ENCODE measurements at regions not wholly inside any gene's neighbourhood (a gene's known extent, or its start where the extent isn't known, plus 50 kb on each side); places are given as distances from the start of the nearest gene placed in this dataset.
A peak's percentile ranks its signal among the peaks of the same experiment; 100 is the strongest.

DNA sequence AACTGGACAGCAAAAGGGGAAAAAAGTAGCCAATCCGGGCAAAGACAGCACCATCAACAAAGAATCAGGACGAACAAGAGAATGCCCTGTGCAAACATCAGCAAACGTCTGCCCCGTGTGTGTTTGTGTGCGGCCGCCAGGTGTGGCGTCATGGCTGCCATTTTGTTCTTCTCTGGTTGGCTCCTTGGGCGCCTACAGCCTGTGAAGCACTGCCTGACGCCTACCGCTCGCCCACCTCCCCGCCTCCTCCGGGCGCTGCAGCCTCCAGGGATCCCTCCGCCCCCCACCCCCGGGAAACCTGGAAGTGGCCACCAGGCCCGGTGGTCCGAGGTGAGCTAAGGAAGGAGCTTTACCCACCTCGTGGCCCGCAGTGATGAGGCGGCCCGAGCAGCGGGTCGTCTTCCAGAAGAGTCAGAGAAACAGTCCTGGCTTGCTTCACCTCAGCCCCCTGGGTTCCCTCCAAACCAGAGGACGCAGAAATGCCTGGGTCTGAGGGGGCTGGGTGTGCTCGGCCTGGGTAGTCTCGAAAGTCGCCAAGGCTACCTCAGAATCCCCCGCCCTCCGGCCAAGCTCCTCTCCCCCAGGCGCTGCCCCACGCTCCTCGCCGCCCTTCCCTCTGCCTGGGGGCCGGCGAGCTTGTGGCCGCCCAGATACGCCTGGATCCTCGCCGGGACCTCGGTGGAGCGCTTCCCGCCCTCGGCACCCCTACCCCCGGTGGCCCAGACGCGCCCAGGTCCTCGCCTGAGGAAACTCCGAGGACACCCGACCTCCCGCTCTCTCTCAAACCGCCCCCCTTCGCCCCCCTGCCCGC, 61.8 kb upstream of the IL6 start:
- H3K9me3 Mint-ChIP-seq, result peaks cover 0 to 12% (median 0%) of the 10 kb centered on the region in 7 donors
- no peaks in the 10 kb centered on the region for H3K9me3 ChIP-seq (replicated peaks in 1 of 2; ENCODE audit: control insufficient read depth in 1 of 2, insufficient read depth in 1 of 2, low read length in 2 of 2)
- H3K27me3 ChIP-seq (ENCODE audit: control insufficient read depth in 2 of 2, insufficient read depth in 2 of 2, low read length in 2 of 2), result no peaks in the 10 kb centered on the region
- no peak for TF ChIP-seq CTCF (IDR thresholded peaks at IDR 0.05)
- H3K27me3 Mint-ChIP-seq (ENCODE audit: low read depth in 3 of 3), result peaks cover 1 to 8% (median 3%) of the 10 kb centered on the region in 3 donors
- H3K27ac ChIP-seq (ENCODE audit: low read depth in 1 of 2, low read length in 2 of 2), result no peak overlapping the region
- H4K20me1 ChIP-seq (ENCODE audit: insufficient read depth, low read length), result no peaks in the 10 kb centered on the region
- H3K4me1 Mint-ChIP-seq, result peaks cover 51% of the 10 kb centered on the region
- intact Hi-C loops (cut with micrococcal nuclease), result loop anchor here (5.0 to 10.0 kb wide), 2 partner anchors 60 to 93 kb away; partner anchors contain the start of gene IL6 (in 2 of the 2)
- no peak for DNase-seq
- H3K4me2 ChIP-seq (replicated peaks; ENCODE audit: extremely low read depth, low read length, poor library complexity, severe bottlenecking), result no peak overlapping the region
- 98% methylated on average over 27 of the region's 54 CpGs for WGBS (ENCODE audit: insufficient coverage)
- H3K9ac ChIP-seq (ENCODE audit: insufficient read depth, low read length, poor library complexity, severe bottlenecking), result no peak overlapping the region
- H3K4me3 Mint-ChIP-seq, result no peak overlapping the region
- H3K36me3 ChIP-seq (replicated peaks in 1 of 2; ENCODE audit: control insufficient read depth in 1 of 2, insufficient read depth in 2 of 2, low read length in 2 of 2), result no peaks in the 10 kb centered on the region
- no peaks in the 10 kb centered on the region for H3K36me3 Mint-ChIP-seq
- no peak overlapping the region for H3K4me3 ChIP-seq (replicated peaks in 1 of 3; ENCODE audit: low read depth in 2 of 3, low read length in 3 of 3)
- no peaks in the 10 kb centered on the region for H3K79me2 ChIP-seq (ENCODE audit: insufficient read depth, low read length)
- peak overlapping the region in 1 of 7 donors; percentile 31 for H3K27ac Mint-ChIP-seq
- no peak overlapping the region for H2AFZ ChIP-seq (ENCODE audit: insufficient read depth, low read depth, low read length, poor library complexity, severe bottlenecking)
- H3K4me1 ChIP-seq (ENCODE audit: control insufficient read depth in 1 of 2, insufficient read depth in 2 of 2, low read length in 2 of 2), result peaks cover 37 to 42% of the 10 kb centered on the region in 2 donors

- H3K9me3 Mint-ChIP-seq, result peaks cover 0 to 12% (median 0%) of the 10 kb centered on the region in 7 donors
These were observed 63.3 kb upstream of the IL6 start for GRCh38 chr7:22663721-22664120.

More at GRCh38 chr7:22663721-22664120, 63.3 kb upstream of the IL6 start:
- peaks cover 37 to 42% of the 10 kb centered on the region in 2 donors for H3K4me1 ChIP-seq (ENCODE audit: control insufficient read depth in 1 of 2, insufficient read depth in 2 of 2, low read length in 2 of 2)
- H3K27ac ChIP-seq (ENCODE audit: low read depth in 1 of 2, low read length in 2 of 2), result peak overlapping the region in 1 of 2 donors; percentile 66
- peaks cover 1 to 8% (median 3%) of the 10 kb centered on the region in 3 donors for H3K27me3 Mint-ChIP-seq (ENCODE audit: low read depth in 3 of 3)
- 100% methylated on average over 1 of the region's 6 CpGs for WGBS (ENCODE audit: insufficient coverage)
- H4K20me1 ChIP-seq (ENCODE audit: insufficient read depth, low read length), result no peaks in the 10 kb centered on the region
- no peaks in the 10 kb centered on the region for H3K36me3 Mint-ChIP-seq
- H3K79me2 ChIP-seq (ENCODE audit: insufficient read depth, low read length), result no peaks in the 10 kb centered on the region
- H3K9ac ChIP-seq (ENCODE audit: insufficient read depth, low read length, poor library complexity, severe bottlenecking), result no peak overlapping the region
- H3K4me1 Mint-ChIP-seq, result peaks cover 51% of the 10 kb centered on the region
- DNase-seq, result no peak
- H2AFZ ChIP-seq (ENCODE audit: insufficient read depth, low read depth, low read length, poor library complexity, severe bottlenecking), result no peak overlapping the region
- no peaks in the 10 kb centered on the region for H3K36me3 ChIP-seq (replicated peaks in 1 of 2; ENCODE audit: control insufficient read depth in 1 of 2, insufficient read depth in 2 of 2, low read length in 2 of 2)
- peak overlapping the region in 1 of 3 experiments; percentile 23 for H3K4me3 ChIP-seq (replicated peaks in 1 of 3; ENCODE audit: low read depth in 2 of 3, low read length in 3 of 3)
- H3K4me3 Mint-ChIP-seq, result peak overlapping the region; percentile 35 to 44
- H3K4me2 ChIP-seq (replicated peaks; ENCODE audit: extremely low read depth, low read length, poor library complexity, severe bottlenecking), result peak overlapping the region; percentile 47
- no peaks in the 10 kb centered on the region for H3K27me3 ChIP-seq (ENCODE audit: control insufficient read depth in 2 of 2, insufficient read depth in 2 of 2, low read length in 2 of 2)
- intact Hi-C loops (cut with micrococcal nuclease), result loop anchor here (5.0 to 10.0 kb wide), 2 partner anchors 61 to 91 kb away; partner anchors contain the start of gene IL6 (in 2 of the 2)
- H3K9me3 ChIP-seq (replicated peaks in 1 of 2; ENCODE audit: control insufficient read depth in 1 of 2, insufficient read depth in 1 of 2, low read length in 2 of 2), result no peaks in the 10 kb centered on the region
- TF ChIP-seq CTCF (IDR thresholded peaks at IDR 0.05), result no peak
- peak overlapping the region; percentile 51 to 93 (median 83) for H3K27ac Mint-ChIP-seq

Data from CD14-positive monocyte (primary cell).